ENCODE measurements at regions not wholly inside any gene's neighbourhood (a gene's known extent, or its start where the extent isn't known, plus 50 kb on each side); places are given as distances from the start of the nearest gene placed in this dataset.

- DNase-seq (ENCODE audit: low read depth), result no peak
- no peak for TF ChIP-seq CTCF (conservative IDR thresholded peaks at IDR 0.05; ENCODE audit: low read depth, low read length)
- no peak overlapping the region for H3K4me3 ChIP-seq (ENCODE audit: low read length)
These were observed 801.2 kb downstream of the PDCD6IP start for GRCh38 chr3:34599595-34599994.

DNA sequence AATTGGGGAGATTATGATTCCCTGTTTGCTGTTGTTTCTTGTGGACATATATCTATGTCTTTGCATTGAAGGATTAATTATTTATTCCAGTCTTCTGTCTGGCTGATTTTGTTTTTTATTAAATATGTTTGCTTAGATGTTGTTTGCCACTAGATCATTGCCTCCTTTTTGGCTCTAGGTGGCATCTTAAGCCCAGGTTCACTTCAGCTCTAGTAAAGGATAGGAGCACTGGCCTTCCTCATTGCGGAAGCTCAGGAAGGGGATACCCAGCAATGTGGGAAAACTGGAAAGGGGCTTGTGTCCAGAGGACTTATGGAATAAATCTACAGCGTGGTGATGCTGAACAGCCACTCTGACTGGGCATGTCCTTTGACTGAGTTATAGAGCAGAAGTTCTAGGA is 821.6 kb downstream of the PDCD6IP start:
- peak; percentile 33 for TF ChIP-seq CTCF (conservative IDR thresholded peaks at IDR 0.05; ENCODE audit: low read depth, low read length)
- no peak overlapping the region for H3K4me3 ChIP-seq (ENCODE audit: low read length)
- no peak for DNase-seq (ENCODE audit: low read depth)

DNA sequence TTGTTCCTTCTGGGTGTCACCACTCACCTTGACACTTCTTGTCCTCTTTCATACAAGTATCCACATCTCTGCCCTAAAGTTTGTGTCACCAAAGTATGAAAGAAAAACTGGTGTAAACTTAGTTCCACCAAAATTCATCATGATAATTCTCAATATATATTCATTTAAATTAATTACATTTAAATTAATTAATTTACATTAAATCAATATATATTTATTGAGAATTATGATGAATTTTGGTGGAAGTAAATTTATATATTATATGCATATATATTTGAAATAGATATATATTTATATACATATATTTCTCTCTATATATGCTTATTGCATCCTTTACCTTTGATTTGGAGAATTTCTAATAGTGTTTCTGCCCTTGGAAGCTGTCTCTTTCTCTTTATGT is 828.3 kb downstream of the PDCD6IP start:
- no peak for TF ChIP-seq CTCF (conservative IDR thresholded peaks at IDR 0.05; ENCODE audit: low read depth, low read length)
- no peak for DNase-seq (ENCODE audit: low read depth)
- no peak overlapping the region for H3K4me3 ChIP-seq (ENCODE audit: low read length)

DNA sequence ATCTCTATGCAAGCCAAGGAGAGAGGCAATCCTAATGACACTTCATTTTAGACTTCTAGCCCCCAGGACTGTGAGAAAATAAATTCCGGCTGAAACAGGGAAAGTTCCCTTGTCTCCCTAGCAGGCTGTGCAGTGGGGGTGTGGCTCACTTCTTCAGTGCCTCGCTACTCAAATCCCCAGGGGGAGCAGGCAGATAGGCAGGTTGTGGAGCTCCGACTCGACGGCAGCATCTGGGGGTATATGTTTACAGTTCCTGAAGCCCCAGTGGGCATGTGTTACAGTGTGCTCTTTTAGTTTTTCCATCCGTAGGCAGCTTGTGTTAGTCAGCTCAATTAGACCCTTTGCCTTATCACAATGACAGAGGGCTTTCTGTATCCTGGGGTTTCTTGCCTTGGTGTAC is 836.5 kb downstream of the PDCD6IP start:
- no peak overlapping the region for H3K4me3 ChIP-seq (ENCODE audit: low read length)
- no peak for DNase-seq (ENCODE audit: low read depth)
- TF ChIP-seq CTCF (conservative IDR thresholded peaks at IDR 0.05; ENCODE audit: low read depth, low read length), result no peak

DNA sequence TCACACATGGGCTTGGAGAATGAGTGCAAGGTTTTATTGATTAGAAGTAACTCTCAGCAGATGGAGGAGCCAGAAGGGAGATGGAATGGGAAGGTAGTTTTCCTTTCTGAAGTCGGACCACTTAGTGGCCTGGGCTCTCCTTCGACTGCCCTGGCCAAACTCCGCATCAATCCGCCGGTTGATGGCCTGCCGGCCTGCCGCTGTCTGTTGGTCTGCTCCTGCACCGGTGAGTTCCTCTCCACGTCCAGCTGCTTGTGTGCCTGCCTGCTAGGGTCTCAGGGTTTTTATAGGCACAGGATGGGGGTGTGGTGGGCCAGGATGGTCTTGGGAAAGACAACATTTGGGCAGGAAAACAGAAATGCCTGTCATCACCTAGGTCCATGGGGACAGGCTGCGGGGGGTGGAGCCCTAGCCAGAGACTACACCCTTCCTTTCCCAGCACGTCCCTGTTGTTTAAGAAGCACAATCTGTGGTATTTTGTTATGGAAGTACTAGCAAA is 837.0 kb downstream of the PDCD6IP start:
- no peak for DNase-seq (ENCODE audit: low read depth)
- no peak for TF ChIP-seq CTCF (conservative IDR thresholded peaks at IDR 0.05; ENCODE audit: low read depth, low read length)
- no peak overlapping the region for H3K4me3 ChIP-seq (ENCODE audit: low read length)

DNA sequence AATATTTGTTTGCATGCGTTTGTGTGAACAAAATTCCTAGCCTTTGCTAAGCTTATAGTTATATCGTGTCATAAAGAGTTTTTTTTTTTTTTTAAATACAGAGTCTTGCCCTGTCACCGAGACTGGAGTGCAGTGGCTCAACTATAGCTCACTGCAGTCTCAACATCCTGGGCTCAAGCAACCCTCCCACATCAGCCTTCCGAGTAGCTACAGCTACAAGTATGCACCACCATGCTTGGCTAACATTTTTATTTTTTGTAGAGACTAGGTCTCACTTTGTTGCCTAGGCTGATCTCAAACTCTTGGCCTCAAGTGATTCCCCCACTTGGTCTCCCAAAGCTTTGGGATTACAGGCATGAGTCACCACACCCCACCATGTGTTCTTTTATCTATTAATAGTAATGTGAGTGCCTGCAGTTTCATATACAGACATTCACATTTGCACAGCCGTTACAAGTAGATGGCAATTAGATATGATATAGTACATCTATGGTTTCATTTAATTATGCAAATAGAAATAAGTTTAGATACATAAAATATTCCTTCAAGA is 848.6 kb downstream of the PDCD6IP start:
- no peak for TF ChIP-seq CTCF (conservative IDR thresholded peaks at IDR 0.05; ENCODE audit: low read depth, low read length)
- DNase-seq (ENCODE audit: low read depth), result peak; percentile 0

DNA sequence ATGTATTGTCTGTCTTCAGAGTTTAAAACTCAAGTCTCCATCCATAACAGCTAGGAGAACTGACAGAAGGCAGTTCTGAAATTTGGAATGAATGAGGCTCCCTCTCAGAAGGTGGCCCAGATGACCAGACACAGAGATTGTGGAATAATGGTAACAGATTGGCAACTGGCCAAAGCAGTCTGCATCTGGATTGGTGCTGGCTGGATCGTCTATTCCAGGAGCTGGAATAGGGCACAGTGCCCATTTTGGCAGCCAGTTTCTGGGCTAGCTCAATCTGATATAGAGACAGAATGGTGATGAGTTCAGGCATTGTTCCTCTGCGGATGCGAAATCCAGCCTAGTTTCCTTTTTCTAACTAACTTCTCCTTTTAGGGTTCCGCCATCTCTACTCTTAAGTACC is 851.7 kb downstream of the PDCD6IP start:
- DNase-seq (ENCODE audit: low read depth), result no peak
- TF ChIP-seq CTCF (conservative IDR thresholded peaks at IDR 0.05; ENCODE audit: low read depth, low read length), result no peak

More for the DNA sequence above, 848.6 kb downstream of the PDCD6IP start:
- H3K4me3 ChIP-seq (ENCODE audit: low read length), result no peak overlapping the region

More for the DNA sequence above, 851.7 kb downstream of the PDCD6IP start:
- no peak overlapping the region for H3K4me3 ChIP-seq (ENCODE audit: low read length)

Measured in retinal pigment epithelial cell (primary cell).